B cell (primary cell): ENCODE measurements at regions not wholly inside any gene's neighbourhood (a gene's known extent, or its start where the extent isn't known, plus 50 kb on each side); places are given as distances from the start of the nearest gene placed in this dataset.

Source experiments
- EZH2 ChIP-seq: IDR thresholded peaks from 2 replicates; pipeline ENCODE4 v1.6.1; 2012; ENCODE audit warnings: borderline replicate concordance, low read depth, mild to moderate bottlenecking, moderate library complexity, low read length; ENCODE audit not compliant: insufficient read depth, poor library complexity, severe bottlenecking
- TF ChIP-seq, protein P1 (sequence below): fragments of 200-600 bp; IDR thresholded peaks from one replicate; pipeline ENCODE4 v1.8.0; 2022; ENCODE audit warnings: antibody characterized with exemption, mild to moderate bottlenecking

DNA sequence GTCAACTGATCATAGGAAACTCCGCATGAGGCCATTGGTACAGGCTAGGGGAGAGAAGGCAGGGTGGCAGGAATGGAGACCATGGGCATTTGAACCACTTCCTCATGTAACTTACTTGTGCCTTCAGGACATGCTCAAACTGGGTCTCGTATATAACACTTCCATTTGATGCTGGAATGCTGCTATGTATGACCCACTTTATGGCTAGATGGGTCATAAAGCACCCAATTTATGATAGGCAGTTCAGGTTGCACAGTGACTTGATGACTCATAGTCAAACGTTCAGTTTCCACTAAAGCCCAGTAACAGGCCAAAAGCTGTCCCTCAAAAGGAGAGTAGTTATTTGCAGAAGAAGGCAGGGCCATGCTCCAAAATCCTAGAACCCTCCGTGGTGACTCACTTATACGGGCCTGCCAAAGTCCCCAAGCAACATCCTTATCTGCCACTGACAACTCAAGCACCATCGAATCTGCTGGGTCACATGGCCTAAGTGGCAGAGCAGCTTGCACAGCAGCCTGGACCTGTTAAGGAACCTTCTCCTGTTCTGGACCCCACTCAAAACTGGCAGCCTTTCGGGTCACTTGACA is 236.4 kb downstream of the ZC4H2 start:
- TF ChIP-seq, protein P1, sequence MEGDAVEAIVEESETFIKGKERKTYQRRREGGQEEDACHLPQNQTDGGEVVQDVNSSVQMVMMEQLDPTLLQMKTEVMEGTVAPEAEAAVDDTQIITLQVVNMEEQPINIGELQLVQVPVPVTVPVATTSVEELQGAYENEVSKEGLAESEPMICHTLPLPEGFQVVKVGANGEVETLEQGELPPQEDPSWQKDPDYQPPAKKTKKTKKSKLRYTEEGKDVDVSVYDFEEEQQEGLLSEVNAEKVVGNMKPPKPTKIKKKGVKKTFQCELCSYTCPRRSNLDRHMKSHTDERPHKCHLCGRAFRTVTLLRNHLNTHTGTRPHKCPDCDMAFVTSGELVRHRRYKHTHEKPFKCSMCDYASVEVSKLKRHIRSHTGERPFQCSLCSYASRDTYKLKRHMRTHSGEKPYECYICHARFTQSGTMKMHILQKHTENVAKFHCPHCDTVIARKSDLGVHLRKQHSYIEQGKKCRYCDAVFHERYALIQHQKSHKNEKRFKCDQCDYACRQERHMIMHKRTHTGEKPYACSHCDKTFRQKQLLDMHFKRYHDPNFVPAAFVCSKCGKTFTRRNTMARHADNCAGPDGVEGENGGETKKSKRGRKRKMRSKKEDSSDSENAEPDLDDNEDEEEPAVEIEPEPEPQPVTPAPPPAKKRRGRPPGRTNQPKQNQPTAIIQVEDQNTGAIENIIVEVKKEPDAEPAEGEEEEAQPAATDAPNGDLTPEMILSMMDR = no peak
- no peak for TF ChIP-seq EZH2
